EH (cell line): ENCODE measurements at regions not wholly inside any gene's neighbourhood (a gene's known extent, or its start where the extent isn't known, plus 50 kb on each side); places are given as distances from the start of the nearest gene placed in this dataset.

Experiments used
- DNase-seq: peaks from one replicate; pipeline ENCODE4 v3.0.0-alpha.2; 2015; ENCODE audit warnings: low read depth

GRCh38 chr4:75110061-75110460 is 177.1 kb downstream of the PARM1 start:
- no peak for DNase-seq

GRCh38 chr4:75107755-75108612 is 175.1 kb downstream of the PARM1 start:
- DNase-seq = no peak

- no peak for DNase-seq
Measured at GRCh38 chr4:75102787-75103085, 169.8 kb downstream of the PARM1 start.

GRCh38 chr4:75101906-75102786 is 169.2 kb downstream of the PARM1 start:
- DNase-seq = no peak
